ENCODE measurements at regions not wholly inside any gene's neighbourhood (a gene's known extent, or its start where the extent isn't known, plus 50 kb on each side); places are given as distances from the start of the nearest gene placed in this dataset.

DNA sequence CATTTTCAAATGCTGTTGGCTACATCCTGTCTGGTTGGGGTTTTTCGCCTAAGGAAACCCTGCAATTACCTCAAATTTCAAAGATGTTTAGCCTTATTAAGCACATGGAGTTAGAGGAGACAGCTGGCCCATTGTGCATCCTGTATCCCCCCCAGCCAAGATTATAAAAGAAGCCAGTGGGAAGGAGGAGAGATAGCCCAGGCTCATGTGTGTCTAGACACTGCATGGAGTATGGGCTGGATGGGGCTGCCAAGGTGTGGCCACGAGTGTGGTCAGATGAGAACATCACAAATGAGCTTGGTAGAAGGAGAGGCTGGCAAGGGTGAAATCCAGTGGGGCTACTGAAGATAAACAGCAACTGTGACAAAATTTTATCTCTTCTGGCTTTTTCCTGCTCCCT is 270.0 kb upstream of the TBC1D5 start:
- POLR2A ChIA-PET (ENCODE audit: partially characterized antibody), result no interaction called here
- no peak for FAIRE-seq
- no peak for TF ChIP-seq CHD1 (IDR thresholded peaks at IDR 0.05; ENCODE audit: low read depth, low read length)
- TF ChIP-seq BCL11A (IDR thresholded peaks at IDR 0.05; ENCODE audit: low read depth in 2 of 2, low read length in 2 of 2), result no peak
- TF ChIP-seq KDM4A (IDR thresholded peaks at IDR 0.05; ENCODE audit: low read depth, low read length, severe bottlenecking), result no peak
- no peak for TF ChIP-seq CHD2 (IDR thresholded peaks at IDR 0.05; ENCODE audit: low read length)
- TF ChIP-seq KDM5A (IDR thresholded peaks at IDR 0.05; ENCODE audit: low read length), result no peak
- TF ChIP-seq NRF1 (IDR thresholded peaks at IDR 0.05; ENCODE audit: low read depth, low read length), result no peak
- no peak for TF ChIP-seq NANOG (IDR thresholded peaks at IDR 0.05; ENCODE audit: insufficient read depth, low read depth, low read length, poor library complexity, severe bottlenecking)
- TF ChIP-seq POLR2AphosphoS5 (IDR thresholded peaks at IDR 0.05; ENCODE audit: low read depth, low read length), result no peak
- TF ChIP-seq, protein P1, sequence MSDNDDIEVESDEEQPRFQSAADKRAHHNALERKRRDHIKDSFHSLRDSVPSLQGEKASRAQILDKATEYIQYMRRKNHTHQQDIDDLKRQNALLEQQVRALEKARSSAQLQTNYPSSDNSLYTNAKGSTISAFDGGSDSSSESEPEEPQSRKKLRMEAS (IDR thresholded peaks at IDR 0.05), result no peak
- no peak for TF ChIP-seq CREB1 (IDR thresholded peaks at IDR 0.05)
- no peak for TF ChIP-seq POLR2A (IDR thresholded peaks at IDR 0.05; ENCODE audit: control extremely low read depth in 1 of 2, low read depth in 2 of 2, low read length in 2 of 2)
- TF ChIP-seq SP2 (IDR thresholded peaks at IDR 0.05; ENCODE audit: low read length), result no peak
- no peak for TF ChIP-seq HDAC2 (IDR thresholded peaks at IDR 0.05; ENCODE audit: borderline replicate concordance in 1 of 2, low read depth in 2 of 2, low read length in 2 of 2)
- no peak for TF ChIP-seq TEAD4 (IDR thresholded peaks at IDR 0.05; ENCODE audit: low read depth, low read length)
- TF ChIP-seq SRF (IDR thresholded peaks at IDR 0.05; ENCODE audit: low read depth, low read length), result no peak
- no peak for TF ChIP-seq JUND (IDR thresholded peaks at IDR 0.05; ENCODE audit: low read length)

More for the DNA sequence above, 270.0 kb upstream of the TBC1D5 start:
- Histone ChIP-seq H3K79me2 (ENCODE audit: control insufficient read depth in 1 of 2, insufficient read depth in 2 of 2, low read length in 2 of 2) (no peaks in the 10 kb centered on the region), H3K14ac (ENCODE audit: insufficient read length) (no peak overlapping the region), H3K4me3 (ENCODE audit: extremely low read depth in 1 of 4, insufficient read depth in 2 of 4, low read depth in 3 of 4, low read length in 4 of 4) (no peak overlapping the region), H3K36me3 (ENCODE audit: control insufficient read depth in 2 of 4, insufficient read depth in 4 of 4, low read length in 3 of 4) (no peaks in the 10 kb centered on the region), H3K27ac (ENCODE audit: low read depth, low read length) (no peak overlapping the region), H2BK120ac (replicated peaks; ENCODE audit: low read depth, low read length) (no peak overlapping the region), H4K5ac (ENCODE audit: insufficient read length, low read depth, low read length) (no peak overlapping the region), H3K23me2 (ENCODE audit: low read depth, low read length) (no peaks in the 10 kb centered on the region), H4K8ac (ENCODE audit: extremely low read depth, insufficient read depth, low read length) (no peak overlapping the region), H2AK5ac (ENCODE audit: low read depth, low read length) (no peak overlapping the region), H2BK12ac (ENCODE audit: low read depth, low read length) (no peak overlapping the region), H3K4ac (replicated peaks; ENCODE audit: insufficient read length, low read depth, low read length) (no peak overlapping the region), H4K20me1 (replicated peaks in 1 of 2; ENCODE audit: control insufficient read depth in 1 of 2, insufficient read depth in 2 of 2, low read length in 2 of 2) (no peaks in the 10 kb centered on the region), H3K4me1 (replicated peaks in 1 of 4; ENCODE audit: control insufficient read depth in 3 of 4, insufficient read depth in 4 of 4, low read length in 3 of 4) (no peaks in the 10 kb centered on the region), H2BK20ac (ENCODE audit: low read length) (no peak overlapping the region), H2AFZ (ENCODE audit: low read length) (no peak overlapping the region), H2BK15ac (ENCODE audit: low read length) (no peak overlapping the region), H2BK5ac (ENCODE audit: low read depth, low read length) (no peak overlapping the region), H3K56ac (replicated peaks; ENCODE audit: insufficient read length, low read depth, low read length) (no peak overlapping the region), H3K23ac (ENCODE audit: insufficient read length) (no peak overlapping the region), H3K9me3 (ENCODE audit: insufficient read depth in 2 of 2, low read depth in 1 of 2, low read length in 1 of 2) (no peaks in the 10 kb centered on the region), H3K27me3 (replicated peaks in 1 of 4; ENCODE audit: control insufficient read depth in 3 of 4, extremely low read depth in 1 of 4, insufficient read depth in 3 of 4, low read length in 3 of 4) (no peaks in the 10 kb centered on the region), H4K91ac (replicated peaks; ENCODE audit: insufficient read length, low read length) (no peak overlapping the region), H3K9ac (replicated peaks in 1 of 4; ENCODE audit: extremely low read depth in 1 of 4, low read depth in 3 of 4, low read length in 3 of 4) (no peak overlapping the region), H3K18ac (ENCODE audit: extremely low read depth, low read length) (no peak overlapping the region), H3K4me2 (ENCODE audit: insufficient read depth in 1 of 2, low read depth in 2 of 2, low read length in 2 of 2) (no peak overlapping the region), H3K79me1 (ENCODE audit: low read depth, low read length) (no peaks in the 10 kb centered on the region)
- CTCF ChIA-PET (ENCODE audit: partially characterized antibody), result no interaction called here
- DNase-seq (ENCODE audit: low read depth in 1 of 2, low spot score in 2 of 2), result no peak
- 87% methylated on average over 2 of the region's 2 CpGs; no CpG with 5 or more reads in 1 of the 2 experiments for WGBS, 2 experiments (ENCODE audit: extremely low coverage in 1 of 2, insufficient coverage in 1 of 2, insufficient read length in 1 of 2, insufficient replicate concordance in 2 of 2, low coverage in 1 of 2, low lambda C conversion rate in 2 of 2, missing lambda C conversion rate in 1 of 2)

Measured in H1 (cell line).